ENCODE measurements at regions not wholly inside any gene's neighbourhood (a gene's known extent, or its start where the extent isn't known, plus 50 kb on each side); places are given as distances from the start of the nearest gene placed in this dataset.

DNA sequence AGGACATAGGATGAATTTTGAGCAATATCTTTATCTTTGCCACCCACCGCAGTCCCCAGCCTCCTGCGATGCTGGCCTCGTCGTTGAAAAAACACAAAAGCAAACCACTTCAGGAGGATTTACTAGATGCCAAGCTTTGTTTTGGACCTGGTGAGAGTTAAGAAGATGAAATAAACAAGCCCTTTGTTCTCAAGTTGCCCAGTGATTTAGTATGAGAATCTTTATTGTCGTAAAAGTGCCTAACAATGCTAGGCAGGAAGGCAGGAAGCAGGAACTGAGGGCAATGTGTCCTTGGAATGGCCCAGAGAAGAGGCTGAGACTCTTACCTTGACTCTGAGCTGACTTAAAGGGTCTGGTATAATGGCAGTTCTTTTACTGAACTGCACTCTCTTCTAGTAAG, 116.0 kb downstream of the TRMT11 start:
- TF ChIP-seq, protein P1, sequence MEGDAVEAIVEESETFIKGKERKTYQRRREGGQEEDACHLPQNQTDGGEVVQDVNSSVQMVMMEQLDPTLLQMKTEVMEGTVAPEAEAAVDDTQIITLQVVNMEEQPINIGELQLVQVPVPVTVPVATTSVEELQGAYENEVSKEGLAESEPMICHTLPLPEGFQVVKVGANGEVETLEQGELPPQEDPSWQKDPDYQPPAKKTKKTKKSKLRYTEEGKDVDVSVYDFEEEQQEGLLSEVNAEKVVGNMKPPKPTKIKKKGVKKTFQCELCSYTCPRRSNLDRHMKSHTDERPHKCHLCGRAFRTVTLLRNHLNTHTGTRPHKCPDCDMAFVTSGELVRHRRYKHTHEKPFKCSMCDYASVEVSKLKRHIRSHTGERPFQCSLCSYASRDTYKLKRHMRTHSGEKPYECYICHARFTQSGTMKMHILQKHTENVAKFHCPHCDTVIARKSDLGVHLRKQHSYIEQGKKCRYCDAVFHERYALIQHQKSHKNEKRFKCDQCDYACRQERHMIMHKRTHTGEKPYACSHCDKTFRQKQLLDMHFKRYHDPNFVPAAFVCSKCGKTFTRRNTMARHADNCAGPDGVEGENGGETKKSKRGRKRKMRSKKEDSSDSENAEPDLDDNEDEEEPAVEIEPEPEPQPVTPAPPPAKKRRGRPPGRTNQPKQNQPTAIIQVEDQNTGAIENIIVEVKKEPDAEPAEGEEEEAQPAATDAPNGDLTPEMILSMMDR (IDR thresholded peaks at IDR 0.05), result no peak
- TF ChIP-seq NFYB (CRISPR knock-in tag; conservative IDR thresholded peaks at IDR 0.05; ENCODE audit: low read depth) (no peak), ELF4 (CRISPR knock-in tag; IDR thresholded peaks at IDR 0.05; ENCODE audit: low read depth) (no peak), SMAD3 (CRISPR knock-in tag; IDR thresholded peaks at IDR 0.05; ENCODE audit: borderline replicate concordance) (no peak), FOXP1 (CRISPR knock-in tag; IDR thresholded peaks at IDR 0.05; ENCODE audit: borderline replicate concordance) (no peak), ZNF423 (CRISPR knock-in tag; IDR thresholded peaks at IDR 0.05) (no peak), ZNF416 (CRISPR knock-in tag; IDR thresholded peaks at IDR 0.05) (no peak)
- TF ChIP-seq, protein P2, sequence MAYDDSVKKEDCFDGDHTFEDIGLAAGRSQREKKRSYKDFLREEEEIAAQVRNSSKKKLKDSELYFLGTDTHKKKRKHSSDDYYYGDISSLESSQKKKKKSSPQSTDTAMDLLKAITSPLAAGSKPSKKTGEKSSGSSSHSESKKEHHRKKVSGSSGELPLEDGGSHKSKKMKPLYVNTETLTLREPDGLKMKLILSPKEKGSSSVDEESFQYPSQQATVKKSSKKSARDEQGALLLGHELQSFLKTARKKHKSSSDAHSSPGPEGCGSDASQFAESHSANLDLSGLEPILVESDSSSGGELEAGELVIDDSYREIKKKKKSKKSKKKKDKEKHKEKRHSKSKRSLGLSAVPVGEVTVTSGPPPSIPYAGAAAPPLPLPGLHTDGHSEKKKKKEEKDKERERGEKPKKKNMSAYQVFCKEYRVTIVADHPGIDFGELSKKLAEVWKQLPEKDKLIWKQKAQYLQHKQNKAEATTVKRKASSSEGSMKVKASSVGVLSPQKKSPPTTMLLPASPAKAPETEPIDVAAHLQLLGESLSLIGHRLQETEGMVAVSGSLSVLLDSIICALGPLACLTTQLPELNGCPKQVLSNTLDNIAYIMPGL (CRISPR knock-in tag; IDR thresholded peaks at IDR 0.05), result no peak

Measured in WTC11 (cell line).